ENCODE measurements at regions not wholly inside any gene's neighbourhood (a gene's known extent, or its start where the extent isn't known, plus 50 kb on each side); places are given as distances from the start of the nearest gene placed in this dataset.
"Not testable (repeated sequence)": the region's sequence is repeated elsewhere in the genome, so short reads cannot be mapped to it uniquely, and the experiment has no call there.

DNA sequence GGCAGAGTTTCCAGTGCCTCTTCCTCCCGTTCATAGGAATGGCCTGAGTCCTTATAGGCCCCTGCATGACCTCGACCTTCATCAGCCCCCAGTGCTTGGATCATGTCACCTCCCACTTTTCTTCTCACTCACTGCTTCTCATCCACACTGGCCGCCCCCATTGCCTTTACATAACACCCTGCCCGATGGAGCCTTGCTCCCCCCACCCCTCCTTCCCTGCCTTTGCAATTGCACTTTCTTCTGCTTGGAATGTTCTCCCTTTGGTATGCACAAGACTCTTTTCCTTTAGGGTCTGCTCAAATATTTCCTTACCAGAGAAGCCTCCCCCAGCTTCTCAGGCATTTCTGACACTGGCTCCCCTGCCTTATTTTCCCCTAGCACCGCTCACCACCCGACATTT is 125.2 kb upstream of the KCNJ6 start:
- no peak for DNase-seq

DNA sequence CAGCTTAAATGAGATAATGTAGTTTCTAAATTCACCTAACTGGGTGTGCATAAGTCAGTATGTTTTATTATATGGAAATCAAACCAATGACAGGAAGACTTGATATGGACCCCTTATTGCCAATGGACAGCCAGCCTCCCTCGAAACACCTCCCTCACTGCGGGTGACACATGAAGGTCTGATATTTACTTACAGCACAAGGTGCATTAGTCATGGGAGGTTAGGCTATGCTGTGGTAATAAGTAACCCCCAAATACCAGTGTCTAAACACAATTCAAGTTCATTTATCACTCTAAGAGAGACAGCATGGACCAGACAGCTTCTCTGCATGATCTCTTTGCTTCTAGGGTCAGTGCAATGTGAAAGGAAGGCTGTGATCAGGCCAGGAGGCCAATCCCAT is 126.0 kb upstream of the KCNJ6 start:
- no peak for DNase-seq

DNA sequence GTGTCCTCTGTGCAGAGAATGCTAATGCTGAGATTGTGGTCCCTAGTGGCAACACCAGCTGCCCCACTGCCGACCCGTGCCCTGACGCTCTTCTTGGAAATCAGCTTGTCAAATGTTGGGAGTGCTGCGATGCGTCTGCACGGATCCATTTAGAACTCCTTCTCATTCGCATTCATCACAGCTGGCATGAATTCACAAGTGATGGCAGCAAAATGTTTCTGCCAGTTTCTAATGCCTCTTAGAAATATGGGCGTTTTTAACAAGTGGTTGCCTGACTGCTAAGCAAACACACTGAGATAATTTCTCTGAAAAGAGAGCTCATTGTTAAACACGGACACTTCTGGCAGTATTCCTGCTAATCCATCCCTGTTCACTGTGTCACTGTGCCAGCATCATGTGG is 131.9 kb upstream of the KCNJ6 start:
- DNase-seq = no peak

DNA sequence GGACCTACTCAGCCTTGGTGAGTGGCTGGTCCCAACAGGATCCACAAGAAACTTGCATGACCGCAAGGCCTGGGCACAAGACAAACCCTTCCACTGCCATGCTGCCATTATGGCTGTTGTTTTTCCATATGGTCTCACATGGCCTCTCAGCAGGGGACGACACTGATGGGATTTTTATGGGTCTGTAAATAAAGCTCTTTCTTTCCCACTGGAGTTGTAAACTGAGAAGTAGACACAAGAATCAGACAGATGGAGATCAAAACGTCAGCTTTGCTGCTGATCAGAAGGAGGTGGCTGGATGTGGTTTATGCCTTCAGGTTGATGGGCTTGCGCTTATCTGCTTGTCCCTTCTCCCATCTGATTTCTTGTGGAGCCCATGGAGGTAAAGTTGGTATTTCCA is 138.1 kb upstream of the KCNJ6 start:
- DNase-seq = no peak

DNA sequence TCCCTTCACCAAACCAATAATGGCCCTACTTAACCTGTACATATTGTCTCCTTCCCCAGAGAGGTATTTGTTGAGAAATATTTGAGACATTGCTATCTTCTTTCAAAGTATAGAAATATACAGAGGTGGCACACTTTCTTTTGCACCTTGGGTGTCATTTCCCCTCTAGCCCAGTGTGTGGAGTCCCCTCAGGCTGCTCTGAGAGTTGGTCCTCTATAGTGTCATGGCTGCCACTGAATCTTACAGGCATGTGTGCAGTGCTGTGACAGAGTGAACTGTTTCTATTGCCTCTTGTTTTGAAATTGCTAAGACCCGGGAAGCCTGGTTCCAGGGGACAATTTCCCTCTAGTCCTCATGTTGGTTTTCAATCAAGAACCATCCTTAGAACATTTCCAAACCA is 140.2 kb upstream of the KCNJ6 start:
- no peak for DNase-seq

DNA sequence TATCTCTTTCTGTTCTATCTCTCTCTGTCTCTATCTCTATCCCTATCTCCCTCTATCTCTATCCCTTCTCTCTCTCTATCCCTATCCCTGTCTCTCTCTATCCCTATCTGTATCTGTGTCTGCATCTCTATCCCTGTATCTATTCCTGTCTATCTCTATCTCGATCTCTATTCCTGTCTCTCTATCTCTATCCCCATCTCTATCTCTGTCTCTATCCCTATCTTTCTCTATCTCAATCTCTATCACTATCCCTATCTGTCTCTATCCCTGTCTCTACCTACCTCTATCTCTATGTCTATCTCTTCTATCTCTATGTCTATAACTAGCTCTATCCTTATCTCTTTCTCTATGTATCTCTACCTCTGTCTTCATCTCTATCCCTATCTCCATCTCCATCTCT is 141.4 kb upstream of the KCNJ6 start:
- DNase-seq = no peak

DNA sequence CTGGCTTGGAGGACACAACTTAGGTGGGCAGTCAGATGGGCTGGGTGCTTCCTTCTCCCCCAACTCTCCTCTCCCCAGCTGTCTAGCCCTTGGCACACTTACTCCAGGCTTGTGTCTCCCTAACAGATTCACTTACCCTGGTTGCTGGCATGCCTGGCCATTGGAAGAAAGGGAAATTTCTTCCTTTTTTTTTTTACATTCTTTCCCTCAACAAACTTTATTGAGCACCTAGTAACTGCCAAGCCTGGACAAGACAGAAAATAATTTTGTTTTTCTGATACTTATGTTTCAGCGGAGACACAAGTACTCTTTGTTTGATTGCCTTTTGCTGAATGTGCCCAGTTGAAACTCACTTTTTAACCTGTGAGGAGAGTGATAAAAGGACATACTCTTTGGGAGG is 144.3 kb upstream of the KCNJ6 start:
- no peak for DNase-seq

DNA sequence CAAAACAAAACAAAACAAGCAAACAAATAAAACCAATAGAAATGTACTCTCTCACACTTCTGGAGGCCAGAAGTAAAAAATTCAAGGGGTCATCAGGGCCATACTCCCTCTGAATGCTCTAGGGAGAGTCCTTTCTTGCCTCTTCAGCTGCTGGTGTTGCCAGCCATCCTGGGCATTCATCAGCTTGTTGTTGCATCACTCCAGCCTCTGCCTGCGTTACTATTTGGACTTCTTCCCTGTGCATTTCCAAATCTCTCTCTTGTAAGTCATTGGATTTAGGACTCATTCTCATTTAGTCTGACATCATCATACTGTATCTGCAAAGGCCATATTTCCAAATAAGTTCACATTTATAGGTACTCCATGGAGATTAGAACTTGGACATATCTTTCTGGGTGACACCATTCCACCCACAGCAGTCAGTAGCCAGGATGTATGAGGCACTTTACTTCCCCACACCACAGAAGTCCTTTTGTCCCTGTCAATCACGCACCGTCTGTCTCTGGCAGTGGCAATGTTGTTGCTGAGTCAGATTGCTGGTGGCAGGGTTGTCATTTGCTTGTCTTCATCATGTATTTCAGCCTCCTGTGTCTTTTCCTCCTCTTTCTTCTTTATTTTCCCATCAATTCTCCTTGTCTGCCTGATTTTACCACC is 151.0 kb upstream of the KCNJ6 start:
- DNase-seq = no peak

DNA sequence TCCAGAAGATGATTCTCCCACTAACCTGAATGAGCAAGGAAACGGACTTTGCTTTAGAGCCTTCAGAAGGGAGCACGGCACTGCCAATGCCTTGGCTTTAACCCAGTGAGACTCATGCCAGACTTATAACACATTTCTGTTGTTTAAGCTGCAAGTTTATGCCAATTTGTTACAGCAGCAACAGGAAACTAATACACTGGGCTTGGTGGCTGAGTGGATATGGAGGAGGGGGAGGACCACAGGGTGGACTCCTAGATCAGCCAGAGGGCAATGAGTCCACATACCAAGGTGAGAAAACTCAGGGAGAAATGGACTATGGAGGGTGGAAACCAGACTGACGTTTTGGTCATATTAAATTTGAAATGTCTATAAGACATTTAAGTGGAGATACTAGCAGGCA is 156.2 kb upstream of the KCNJ6 start:
- no peak for DNase-seq

DNA sequence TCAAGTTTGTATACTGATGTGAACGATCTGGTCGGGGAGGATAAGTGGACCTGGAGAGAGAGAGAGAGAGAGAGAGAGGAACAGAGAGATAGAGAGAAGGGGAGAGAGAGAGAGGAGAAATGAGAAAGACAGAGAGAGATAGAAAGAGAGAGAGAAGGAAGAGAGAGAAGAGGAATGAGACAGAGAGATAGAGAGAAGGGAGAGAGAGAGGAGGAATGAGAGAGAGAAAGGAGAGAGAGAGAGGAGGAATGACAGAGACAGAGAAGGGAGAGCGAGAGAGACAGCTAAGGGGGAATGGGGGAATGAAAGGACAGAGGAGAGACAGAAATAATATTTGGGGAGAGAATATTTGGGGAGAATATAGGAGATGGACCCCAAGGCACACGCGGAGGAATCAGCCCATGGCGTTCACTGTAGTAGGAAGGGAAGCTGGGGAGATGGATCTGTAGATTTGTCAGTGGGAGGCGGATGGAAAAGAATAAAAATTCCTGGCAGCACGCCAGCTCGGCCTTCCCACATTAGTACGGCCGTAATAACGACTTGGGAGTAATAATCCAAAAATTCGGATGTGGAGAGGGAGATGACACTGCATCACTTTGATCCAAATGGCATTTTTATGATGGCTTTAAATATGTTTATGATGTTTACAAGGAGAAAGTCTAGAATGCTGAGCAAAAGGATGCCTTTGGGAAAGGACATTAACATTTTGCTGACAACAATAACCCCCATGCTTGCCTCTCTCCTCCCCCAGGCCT is 159.8 kb upstream of the KCNJ6 start:
- no peak for DNase-seq

DNA sequence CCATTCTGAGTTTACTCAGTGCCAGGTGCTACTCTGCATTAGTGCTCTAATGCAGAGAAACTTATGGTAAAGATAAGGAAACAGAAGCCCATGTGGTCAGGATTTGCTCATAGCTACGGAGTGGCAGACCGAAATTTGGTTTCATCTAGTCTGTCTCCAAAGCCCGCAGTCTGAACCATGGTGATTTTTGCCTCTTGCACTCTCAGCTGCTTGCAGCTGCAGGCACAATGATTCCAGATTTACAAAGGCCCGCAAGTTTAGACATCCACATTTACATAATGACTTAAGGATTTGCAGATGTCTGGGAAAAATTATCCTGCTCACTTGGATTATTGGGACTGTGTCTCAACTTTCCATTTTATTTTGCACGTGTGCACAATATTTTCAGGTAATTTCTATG is 161.3 kb upstream of the KCNJ6 start:
- DNase-seq = no peak

DNA sequence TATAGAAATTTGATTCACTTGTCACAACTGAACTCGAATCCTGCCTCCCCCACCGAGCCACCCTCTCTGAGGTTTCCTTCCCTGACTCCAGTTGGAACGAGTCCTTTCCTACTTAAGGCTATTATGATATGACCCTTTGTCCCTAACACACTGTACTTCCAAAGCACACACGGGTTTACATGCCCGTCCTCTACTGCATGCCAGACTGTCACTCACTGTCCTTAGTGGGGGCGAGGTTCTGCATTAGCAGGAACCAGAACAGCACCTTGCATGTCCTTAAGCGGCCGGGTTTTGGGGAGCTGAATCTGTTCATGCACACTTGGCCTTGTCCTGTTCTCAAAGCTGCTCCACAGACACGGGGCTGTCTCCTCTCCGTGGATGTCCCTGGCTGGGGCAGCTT is 164.6 kb upstream of the KCNJ6 start:
- DNase-seq = no peak

DNA sequence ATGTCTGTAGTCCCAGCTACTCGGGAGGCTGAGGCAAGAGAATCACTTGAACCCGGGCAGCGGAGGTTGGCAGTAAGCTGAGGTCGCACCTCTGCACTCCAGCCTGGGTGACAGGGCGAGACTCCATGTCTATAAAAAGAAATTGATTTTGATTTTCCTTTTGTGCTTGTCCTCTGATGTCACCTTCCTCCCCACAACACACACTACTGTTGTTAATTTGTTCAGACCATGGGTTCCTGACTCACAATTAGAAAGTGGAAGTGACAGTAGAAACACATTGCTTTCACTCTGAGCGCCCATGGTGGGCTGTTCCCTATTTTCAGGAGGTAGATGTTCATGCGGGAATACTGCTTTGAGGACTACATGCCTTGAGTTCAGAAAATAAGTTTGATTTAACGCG is 165.5 kb upstream of the KCNJ6 start:
- no peak for DNase-seq

DNA sequence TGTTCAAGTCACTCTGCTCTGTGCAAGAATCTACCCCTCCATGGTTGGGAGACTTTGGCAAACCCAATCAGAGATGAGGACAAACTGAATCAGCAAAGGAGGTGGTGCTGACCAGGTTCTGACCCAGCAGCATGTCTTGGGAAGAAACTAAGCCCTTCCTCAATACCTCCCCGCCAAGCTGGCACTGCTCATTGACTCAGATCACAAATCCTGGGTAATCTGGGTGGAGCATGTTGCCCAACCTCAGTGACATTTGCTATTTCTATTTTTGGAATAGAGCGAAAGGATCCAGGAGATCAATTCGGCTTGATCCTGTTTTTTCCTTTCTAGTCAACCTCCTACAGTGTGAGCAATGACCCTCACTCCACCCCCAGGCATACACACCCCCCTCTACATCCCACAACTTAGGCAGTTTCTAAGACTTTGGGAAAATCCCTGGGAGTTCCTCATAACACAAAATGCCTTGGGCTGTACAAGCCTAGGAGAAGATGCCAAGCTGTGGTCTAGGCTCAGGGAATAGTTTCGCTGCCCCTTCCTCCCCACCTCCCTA is 166.8 kb upstream of the KCNJ6 start:
- DNase-seq = no peak

DNA sequence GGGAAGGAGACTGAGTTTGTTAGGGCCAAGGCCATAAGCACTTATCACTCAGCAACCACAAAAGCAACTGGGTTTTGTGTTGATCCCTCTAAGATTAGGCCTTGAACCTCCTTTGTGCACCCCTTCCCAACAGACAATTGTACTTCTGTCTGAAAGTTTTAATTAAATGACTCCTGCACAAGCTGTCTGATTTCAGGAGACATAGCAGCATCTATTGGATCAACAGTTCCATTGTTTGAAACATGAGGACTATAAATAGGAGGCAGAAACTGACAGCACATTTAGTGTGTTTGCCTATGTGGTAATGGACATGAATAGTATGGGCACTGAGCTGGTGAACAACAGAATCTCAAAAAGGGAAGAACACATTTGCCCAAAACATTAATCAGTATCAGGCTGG is 167.3 kb upstream of the KCNJ6 start:
- no peak for DNase-seq

DNA sequence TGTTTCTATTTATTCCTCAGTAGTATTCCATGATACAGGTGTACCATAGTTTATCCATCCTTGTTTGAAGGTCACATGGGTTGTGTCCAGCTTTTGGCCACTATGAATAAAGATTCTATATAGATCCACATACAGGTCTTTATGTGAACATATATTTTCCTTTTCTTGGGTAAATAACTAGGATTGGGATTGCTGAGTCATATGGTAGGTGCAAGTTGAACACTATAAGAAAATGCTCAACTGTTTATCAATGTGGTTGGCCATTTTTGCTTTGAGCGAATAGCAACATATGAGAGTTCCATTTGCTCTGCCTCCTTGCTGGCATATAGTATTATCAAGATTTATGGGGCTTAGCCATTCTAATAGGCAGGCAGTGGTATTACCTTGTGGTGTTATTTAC is 170.2 kb upstream of the KCNJ15 start:
- no peak for DNase-seq

DNA sequence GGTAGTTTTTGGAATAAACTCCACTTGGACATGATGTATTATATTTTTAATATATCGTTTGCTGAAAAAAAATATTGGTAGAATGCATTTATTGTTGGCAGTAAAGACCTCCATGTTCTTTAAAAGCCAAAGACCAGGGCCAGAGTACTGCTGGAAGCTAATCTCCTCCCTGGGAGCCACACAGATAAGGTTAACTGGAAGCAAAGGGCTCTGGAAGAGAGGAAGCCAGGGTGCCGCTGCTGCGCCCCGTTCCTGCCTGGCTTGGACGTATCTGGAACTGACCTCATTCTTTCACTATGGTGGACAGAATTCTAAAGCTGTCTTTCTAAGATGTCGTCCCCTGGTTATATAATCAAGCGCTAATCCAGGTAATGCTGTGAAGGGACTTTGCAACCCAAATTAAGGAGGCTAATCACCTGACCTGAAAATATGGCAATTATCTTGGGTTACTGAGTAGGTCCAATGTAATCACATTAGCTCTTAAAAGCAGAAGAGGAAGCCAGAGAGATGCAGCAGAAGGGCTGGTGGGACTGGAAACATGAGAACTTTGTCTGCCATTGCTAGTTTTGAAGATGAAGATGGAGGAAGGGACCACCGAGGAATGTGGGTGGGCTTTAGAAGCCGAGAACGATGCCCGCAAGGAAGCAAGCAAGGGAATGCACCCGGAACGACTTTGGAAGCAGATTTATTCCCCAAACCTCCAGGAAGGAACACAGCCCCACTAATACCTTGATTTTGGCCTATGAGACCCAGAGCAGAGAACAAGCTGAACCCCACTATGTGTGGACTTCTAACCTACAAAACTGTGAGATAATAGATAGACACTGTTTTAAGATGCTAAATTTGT is 167.7 kb upstream of the KCNJ15 start:
- no peak for DNase-seq

DNA sequence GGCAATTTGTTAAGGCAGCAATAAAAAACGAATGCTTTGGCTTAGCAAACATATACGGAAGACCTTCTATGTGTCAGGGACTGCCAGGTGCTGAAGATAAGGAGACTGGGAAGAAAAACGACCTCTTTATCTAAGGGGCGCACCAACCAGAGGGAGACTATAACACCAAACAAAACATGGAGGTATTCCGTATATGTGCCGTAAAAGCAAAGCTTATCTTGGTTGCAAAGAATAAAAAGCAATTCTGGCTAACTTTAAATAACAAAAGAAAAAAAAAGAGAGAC is 167.1 kb upstream of the KCNJ15 start:
- no peak for DNase-seq

DNA sequence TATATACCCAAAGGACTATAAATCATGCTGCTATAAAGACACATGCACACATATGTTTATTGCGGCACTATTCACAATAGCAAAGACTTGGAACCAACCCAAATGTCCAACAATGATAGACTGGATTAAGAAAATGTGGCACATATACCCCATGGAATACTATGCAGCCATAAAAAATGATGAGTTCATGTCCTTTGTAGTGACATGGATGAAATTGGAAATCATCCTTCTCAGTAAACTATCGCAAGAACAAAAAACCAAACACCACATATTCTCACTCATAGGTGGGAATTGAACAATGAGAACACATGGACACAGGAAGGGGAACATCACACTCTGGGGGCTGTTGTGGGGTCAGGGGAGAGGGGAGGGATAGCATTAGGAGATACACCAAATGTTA is 165.7 kb upstream of the KCNJ15 start:
- DNase-seq = not testable (repeated sequence)

DNA sequence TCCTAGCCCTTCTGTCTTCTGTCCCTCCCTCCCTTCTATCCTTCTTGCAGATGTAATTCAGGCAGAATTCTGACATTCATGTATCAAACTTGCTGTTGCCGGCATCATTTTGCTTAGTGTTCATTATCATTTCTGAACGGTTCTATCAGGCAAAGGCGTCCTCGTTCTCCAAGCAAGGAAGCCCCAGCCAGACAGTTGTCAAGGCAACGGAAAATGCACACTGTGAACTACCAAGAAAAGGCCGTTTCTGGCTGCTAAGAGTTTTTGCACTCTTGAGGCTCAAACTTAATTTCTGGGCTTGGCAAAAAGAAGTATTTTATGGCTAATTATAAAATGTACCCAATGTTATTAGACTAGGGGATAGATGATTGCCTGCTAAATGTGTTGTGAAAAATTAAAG is 164.7 kb upstream of the KCNJ15 start:
- no peak for DNase-seq

DNA sequence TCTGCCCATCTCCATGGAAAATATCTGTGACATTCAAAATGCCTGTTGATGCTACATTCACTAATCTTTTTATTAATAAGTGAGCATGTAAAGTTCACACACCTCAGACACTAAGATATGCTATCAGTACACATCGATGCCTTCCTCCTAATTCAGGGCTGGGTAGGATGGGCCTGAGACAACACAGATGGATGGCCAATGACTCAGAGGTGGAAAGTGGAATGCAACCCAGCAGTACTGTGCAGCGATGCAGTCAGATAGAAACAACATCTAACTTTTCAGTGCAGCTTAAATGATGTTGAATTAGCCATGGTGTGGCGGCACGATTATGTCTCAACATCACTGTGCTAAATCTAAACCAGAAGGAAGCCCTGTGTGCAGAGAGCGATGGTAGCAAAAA is 161.6 kb upstream of the KCNJ15 start:
- DNase-seq = no peak

DNA sequence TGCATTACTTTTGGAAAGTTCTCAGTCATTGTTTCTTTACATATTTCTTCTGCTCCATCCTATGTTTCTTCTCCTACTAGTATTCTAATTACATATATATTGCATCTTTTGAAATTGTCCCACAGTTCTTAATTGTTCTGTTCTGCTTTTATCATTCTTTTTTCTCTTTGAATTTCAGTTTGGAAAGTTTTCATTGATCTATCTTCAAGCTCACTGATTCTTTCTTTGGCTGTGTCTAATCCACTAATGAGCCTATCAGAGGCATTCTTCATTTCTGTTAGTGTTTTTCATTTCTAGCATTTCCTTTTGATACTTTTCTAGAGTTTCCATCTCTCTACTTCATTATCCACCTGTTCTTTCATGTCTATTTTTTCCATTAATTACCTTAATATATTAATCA is 159.0 kb upstream of the KCNJ15 start:
- no peak for DNase-seq

DNA sequence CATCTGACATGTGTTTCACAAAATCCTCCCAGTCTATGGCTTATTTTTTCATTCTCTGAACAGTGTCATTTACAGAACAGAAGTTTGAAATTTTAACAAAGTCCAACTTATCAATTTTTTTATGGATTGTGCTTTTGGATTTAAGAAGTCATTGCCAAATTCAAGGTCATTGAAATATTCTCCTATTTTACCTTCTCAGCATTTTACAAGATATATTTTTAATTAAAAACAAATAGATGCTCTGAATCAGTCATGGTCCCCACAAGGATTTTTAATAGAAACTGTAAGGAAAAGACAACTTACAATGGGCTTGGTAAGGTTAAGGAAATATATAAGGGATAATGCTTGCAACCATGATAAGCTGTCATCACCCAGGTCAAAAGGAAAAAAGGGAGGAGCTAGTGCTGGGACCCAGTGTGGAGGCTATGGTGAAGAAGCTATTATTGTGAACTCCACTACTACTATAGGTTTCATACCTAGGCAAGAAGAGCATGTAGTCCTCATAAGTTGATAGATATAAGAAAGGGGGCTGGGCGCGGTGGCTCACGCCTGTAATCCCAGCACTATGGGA is 144.5 kb upstream of the KCNJ15 start:
- DNase-seq = no peak

Data from CD4-positive, alpha-beta T cell treated with Interferon alpha-2 for 1 hour (primary cell).